ENCODE measurements at regions not wholly inside any gene's neighbourhood (a gene's known extent, or its start where the extent isn't known, plus 50 kb on each side); places are given as distances from the start of the nearest gene placed in this dataset.

GRCh38 chrX:69216911-69217310 lies 51.7 kb upstream of the PJA1 start:
- Mint-ChIP-seq H3K36me3 (ENCODE audit: unreplicated experiment) (no peaks in the 10 kb centered on the region), H3K27me3 (ENCODE audit: unreplicated experiment) (no peaks in the 10 kb centered on the region), H3K27ac (ENCODE audit: unreplicated experiment) (no peak overlapping the region), H3K9me3 (ENCODE audit: unreplicated experiment) (no peaks in the 10 kb centered on the region), H3K4me1 (ENCODE audit: unreplicated experiment) (no peaks in the 10 kb centered on the region), H3K4me3 (ENCODE audit: unreplicated experiment) (no peak overlapping the region)
- DNase-seq (ENCODE audit: extremely low spot score, unreplicated experiment), result no peak
- no peak for TF ChIP-seq CTCF (IDR thresholded peaks at IDR 0.05)

GRCh38 chrX:69216446-69216845 lies 51.2 kb upstream of the PJA1 start:
- TF ChIP-seq CTCF (IDR thresholded peaks at IDR 0.05), result no peak
- Mint-ChIP-seq H3K27me3 (ENCODE audit: unreplicated experiment) (no peaks in the 10 kb centered on the region), H3K27ac (ENCODE audit: unreplicated experiment) (no peak overlapping the region), H3K4me1 (ENCODE audit: unreplicated experiment) (no peaks in the 10 kb centered on the region), H3K9me3 (ENCODE audit: unreplicated experiment) (no peaks in the 10 kb centered on the region), H3K36me3 (ENCODE audit: unreplicated experiment) (no peaks in the 10 kb centered on the region), H3K4me3 (ENCODE audit: unreplicated experiment) (no peak overlapping the region)
- DNase-seq (ENCODE audit: extremely low spot score, unreplicated experiment), result no peak

- no peaks in the 10 kb centered on the region for H3K9me3 Mint-ChIP-seq (ENCODE audit: unreplicated experiment)
- H3K27me3 Mint-ChIP-seq (ENCODE audit: unreplicated experiment), result no peaks in the 10 kb centered on the region
- no peak overlapping the region for H3K27ac Mint-ChIP-seq (ENCODE audit: unreplicated experiment)
- H3K36me3 Mint-ChIP-seq (ENCODE audit: unreplicated experiment), result no peaks in the 10 kb centered on the region
- H3K4me3 Mint-ChIP-seq (ENCODE audit: unreplicated experiment), result no peak overlapping the region
- no peak for DNase-seq (ENCODE audit: extremely low spot score, unreplicated experiment)
- no peak for TF ChIP-seq CTCF (IDR thresholded peaks at IDR 0.05)
- no peaks in the 10 kb centered on the region for H3K4me1 Mint-ChIP-seq (ENCODE audit: unreplicated experiment)
Measured at GRCh38 chrX:69215161-69215875, 50.1 kb upstream of the PJA1 start.
